ENCODE measurements at regions not wholly inside any gene's neighbourhood (a gene's known extent, or its start where the extent isn't known, plus 50 kb on each side); places are given as distances from the start of the nearest gene placed in this dataset.

DNA sequence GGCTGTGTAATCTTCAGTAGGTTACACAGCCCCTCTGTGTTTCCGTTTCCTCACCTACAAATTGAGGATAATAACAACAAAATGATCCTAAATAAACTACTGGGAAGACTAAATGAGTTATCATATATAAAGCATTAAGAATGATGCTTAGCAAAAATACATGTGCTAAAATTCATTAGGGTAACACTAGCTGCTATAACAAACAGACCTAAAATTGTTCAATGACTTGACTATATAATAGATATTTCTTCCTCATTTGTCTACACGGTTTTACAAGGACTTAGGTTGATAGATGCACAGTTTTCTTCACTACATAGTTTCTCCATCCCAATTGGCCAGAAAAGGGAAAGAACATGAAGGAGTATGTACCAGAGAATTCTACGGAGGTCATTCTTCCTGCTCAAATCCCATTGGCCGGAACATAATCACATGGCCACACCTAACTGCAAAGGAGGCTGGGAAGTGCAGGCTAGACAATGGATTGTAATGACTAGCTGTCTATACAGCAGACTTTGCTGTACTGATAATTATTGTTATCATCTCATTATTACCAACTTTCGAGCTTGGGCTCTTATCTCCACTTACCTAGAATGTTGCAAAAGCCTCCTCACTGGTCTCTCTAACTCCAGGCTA, 223.5 kb upstream of the NUDT4 start:
- no peak for TF ChIP-seq EZH2 (IDR thresholded peaks at IDR 0.05; ENCODE audit: insufficient read depth, poor library complexity, severe bottlenecking)
- no peak for TF ChIP-seq EZH2phosphoT487 (IDR thresholded peaks at IDR 0.05; ENCODE audit: insufficient read depth, low read depth)
